SK-MEL-5 (cell line): ENCODE measurements at regions not wholly inside any gene's neighbourhood (a gene's known extent, or its start where the extent isn't known, plus 50 kb on each side); places are given as distances from the start of the nearest gene placed in this dataset.

Source experiments
- DNase-seq: peaks from one replicate; pipeline ENCODE4 v3.0.0-alpha.2; 2016; ENCODE audit warnings: low read depth, low spot score
- in situ Hi-C: cut with HindIII; loops from 2 replicates; pipeline ENCODE4 v1.10.0; 2016; ENCODE audit warnings: low sequenced_read_pairs, high pct_unique_total_duplicates, low pct_unique_long_range_greater_than_20kb

- in situ Hi-C loops: no loop called here
These were observed 816.8 kb downstream of the TRIB2 start for GRCh38 chr2:13533524-13533922.

GRCh38 chr2:13536941-13537340 lies 820.2 kb downstream of the TRIB2 start:
- DNase-seq: no peak
- in situ Hi-C loops: no loop called here

More at GRCh38 chr2:13533524-13533922, 816.8 kb downstream of the TRIB2 start:
- peak; percentile 27 for DNase-seq

- DNase-seq: peak; percentile 44
- in situ Hi-C loops: no loop called here
These were observed 821.1 kb downstream of the TRIB2 start for GRCh38 chr2:13537771-13538349.

GRCh38 chr2:13539296-13539695 lies 822.6 kb downstream of the TRIB2 start:
- in situ Hi-C loops: no loop called here
- no peak for DNase-seq

GRCh38 chr2:13542061-13542460 lies 825.3 kb downstream of the TRIB2 start:
- DNase-seq: peak; percentile 57
- in situ Hi-C loops: no loop called here

GRCh38 chr2:13542642-13543041 lies 825.9 kb downstream of the TRIB2 start:
- DNase-seq: no peak
- in situ Hi-C loops: no loop called here

- in situ Hi-C loops: no loop called here
- DNase-seq: no peak
These were observed 826.8 kb downstream of the TRIB2 start for GRCh38 chr2:13543550-13543949.

GRCh38 chr2:13545320-13545719 lies 828.6 kb downstream of the TRIB2 start:
- in situ Hi-C loops: no loop called here
- DNase-seq: no peak

GRCh38 chr2:13546131-13546530 lies 829.4 kb downstream of the TRIB2 start:
- in situ Hi-C loops: no loop called here
- DNase-seq: no peak

GRCh38 chr2:13550285-13551231 lies 833.8 kb downstream of the TRIB2 start:
- DNase-seq: no peak
- in situ Hi-C loops: no loop called here

GRCh38 chr2:13558368-13558767 lies 841.6 kb downstream of the TRIB2 start:
- in situ Hi-C loops: no loop called here
- DNase-seq: peak; percentile 56

- in situ Hi-C loops: no loop called here
- no peak for DNase-seq
These were observed 843.6 kb downstream of the TRIB2 start for GRCh38 chr2:13560322-13560721.

- in situ Hi-C loops: no loop called here
- peak; percentile 63 for DNase-seq
These were observed 855.7 kb downstream of the TRIB2 start for GRCh38 chr2:13572466-13572865.

GRCh38 chr2:13574831-13575230 lies 858.1 kb downstream of the TRIB2 start:
- in situ Hi-C loops: no loop called here
- DNase-seq: no peak

- in situ Hi-C loops: no loop called here
- no peak for DNase-seq
These were observed 859.8 kb downstream of the TRIB2 start for GRCh38 chr2:13576406-13577036.

- in situ Hi-C loops: no loop called here
- no peak for DNase-seq
These were observed 861.8 kb downstream of the TRIB2 start for GRCh38 chr2:13578547-13578946.

- in situ Hi-C loops: no loop called here
- peak; percentile 71 for DNase-seq
These were observed 864.7 kb downstream of the TRIB2 start for GRCh38 chr2:13581471-13581870.

- in situ Hi-C loops: no loop called here
- DNase-seq: no peak
These were observed 866.9 kb downstream of the TRIB2 start for GRCh38 chr2:13583609-13584008.

- in situ Hi-C loops: no loop called here
- no peak for DNase-seq
These were observed 867.3 kb downstream of the TRIB2 start for GRCh38 chr2:13584020-13584419.
